OCI-LY1 (cell line): ENCODE measurements at regions not wholly inside any gene's neighbourhood (a gene's known extent, or its start where the extent isn't known, plus 50 kb on each side); places are given as distances from the start of the nearest gene placed in this dataset.

Experiments
- CTCF ChIP-seq: fragments of 200-600 bp; sonication (generic), shearing (Covaris generic); IDR thresholded peaks from 2 replicates; pipeline ENCODE4 v1.5.1; 2017; ENCODE audit warnings: mild to moderate bottlenecking, antibody characterized with exemption, low read length, moderate library complexity, mixed read lengths
- EZH2 ChIP-seq: fragments of 200-600 bp; sonication (generic), shearing (Covaris generic); IDR thresholded peaks from 2 replicates; pipeline ENCODE4 v1.8.0; 2017; ENCODE audit warnings: borderline replicate concordance, mixed run types, mild to moderate bottlenecking, antibody characterized with exemption, low read length, moderate library complexity, mixed read lengths

- TF ChIP-seq CTCF (no peak), EZH2 (no peak)
These were observed 66.7 kb upstream of the DEFB112 start for GRCh38 chr6:50116390-50116789.
